Thyroid gland (tissue), 4 donors: ENCODE measurements at regions not wholly inside any gene's neighbourhood (a gene's known extent, or its start where the extent isn't known, plus 50 kb on each side); places are given as distances from the start of the nearest gene placed in this dataset.

ENCODE experiments used
- POLR2A ChIP-seq, 2 donors: fragments of 450-650 bp; IDR thresholded peaks; one replicate each; pipeline ENCODE4 v1.6.1; 2017; ENCODE audit warnings: antibody characterized with exemption in 2 of 2, mild to moderate bottlenecking in 2 of 2, moderate library complexity in 1 of 2
- TF ChIP-seq, protein P1 (sequence below), 6 experiments: fragments of 200-600 bp in 3 of 6; fragments of 450-650 bp in 3 of 6; sonication (generic) in 3 of 6; IDR thresholded peaks; one replicate each; pipeline ENCODE4 v1.5.1; 2016 to 2019; ENCODE audit warnings: antibody characterized with exemption in 6 of 6, mild to moderate bottlenecking in 2 of 6, inconsistent platforms in 1 of 6, moderate library complexity in 1 of 6

- TF ChIP-seq, protein P1, sequence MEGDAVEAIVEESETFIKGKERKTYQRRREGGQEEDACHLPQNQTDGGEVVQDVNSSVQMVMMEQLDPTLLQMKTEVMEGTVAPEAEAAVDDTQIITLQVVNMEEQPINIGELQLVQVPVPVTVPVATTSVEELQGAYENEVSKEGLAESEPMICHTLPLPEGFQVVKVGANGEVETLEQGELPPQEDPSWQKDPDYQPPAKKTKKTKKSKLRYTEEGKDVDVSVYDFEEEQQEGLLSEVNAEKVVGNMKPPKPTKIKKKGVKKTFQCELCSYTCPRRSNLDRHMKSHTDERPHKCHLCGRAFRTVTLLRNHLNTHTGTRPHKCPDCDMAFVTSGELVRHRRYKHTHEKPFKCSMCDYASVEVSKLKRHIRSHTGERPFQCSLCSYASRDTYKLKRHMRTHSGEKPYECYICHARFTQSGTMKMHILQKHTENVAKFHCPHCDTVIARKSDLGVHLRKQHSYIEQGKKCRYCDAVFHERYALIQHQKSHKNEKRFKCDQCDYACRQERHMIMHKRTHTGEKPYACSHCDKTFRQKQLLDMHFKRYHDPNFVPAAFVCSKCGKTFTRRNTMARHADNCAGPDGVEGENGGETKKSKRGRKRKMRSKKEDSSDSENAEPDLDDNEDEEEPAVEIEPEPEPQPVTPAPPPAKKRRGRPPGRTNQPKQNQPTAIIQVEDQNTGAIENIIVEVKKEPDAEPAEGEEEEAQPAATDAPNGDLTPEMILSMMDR (IDR thresholded peaks at IDR 0.05), result no peak
- no peak for TF ChIP-seq POLR2A (IDR thresholded peaks at IDR 0.05)
Observed at GRCh38 chr12:24008166-24008565, 58.7 kb upstream of the SOX5 start.
